GM21526 (cell line): ENCODE measurements at regions not wholly inside any gene's neighbourhood (a gene's known extent, or its start where the extent isn't known, plus 50 kb on each side); places are given as distances from the start of the nearest gene placed in this dataset.

ENCODE experiments used
- ATAC-seq: cut with Tn5 transposase; IDR thresholded peaks from one replicate; pipeline ENCODE4 v1.9.1; 2021; ENCODE audit warnings: moderate library complexity; ENCODE audit not compliant: unreplicated experiment, low FRiP score

GRCh38 chr4:32551943-32552342 is 1831.8 kb downstream of the PCDH7 start:
- ATAC-seq = no peak

GRCh38 chr4:32560306-32560705 is 1840.1 kb downstream of the PCDH7 start:
- ATAC-seq = no peak

- ATAC-seq = no peak
These were observed 1841.8 kb downstream of the PCDH7 start for GRCh38 chr4:32562010-32562409.

- ATAC-seq = no peak
These were observed 1844.5 kb downstream of the PCDH7 start for GRCh38 chr4:32564626-32565025.

- ATAC-seq = no peak
These were observed 1849.7 kb downstream of the PCDH7 start for GRCh38 chr4:32569861-32570260.

- no peak for ATAC-seq
These were observed 1852.2 kb downstream of the PCDH7 start for GRCh38 chr4:32572366-32572765.

- no peak for ATAC-seq
These were observed 1854.6 kb downstream of the PCDH7 start for GRCh38 chr4:32574803-32575202.

- ATAC-seq = no peak
These were observed 1868.9 kb downstream of the PCDH7 start for GRCh38 chr4:32589097-32589496.

- no peak for ATAC-seq
These were observed 1869.7 kb downstream of the PCDH7 start for GRCh38 chr4:32589853-32590252.

GRCh38 chr4:32597354-32597753 is 1877.2 kb downstream of the PCDH7 start:
- ATAC-seq = no peak

- no peak for ATAC-seq
These were observed 1881.7 kb downstream of the PCDH7 start for GRCh38 chr4:32601848-32602247.

GRCh38 chr4:32607978-32608377 is 1887.8 kb downstream of the PCDH7 start:
- ATAC-seq = no peak

GRCh38 chr4:32624943-32625603 is 1904.9 kb downstream of the PCDH7 start:
- no peak for ATAC-seq

GRCh38 chr4:32625687-32626337 is 1905.6 kb downstream of the PCDH7 start:
- ATAC-seq = no peak

GRCh38 chr4:32631831-32632230 is 1911.7 kb downstream of the PCDH7 start:
- no peak for ATAC-seq

- ATAC-seq = no peak
These were observed 1913.3 kb downstream of the PCDH7 start for GRCh38 chr4:32633421-32633820.

- no peak for ATAC-seq
These were observed 1925.5 kb downstream of the PCDH7 start for GRCh38 chr4:32645653-32646052.

- ATAC-seq = no peak
These were observed 1937.8 kb downstream of the PCDH7 start for GRCh38 chr4:32658019-32658418.

GRCh38 chr4:32661229-32661628 is 1941.1 kb downstream of the PCDH7 start:
- ATAC-seq = no peak

- ATAC-seq = no peak
These were observed 1942.6 kb downstream of the PCDH7 start for GRCh38 chr4:32662803-32663202.

- ATAC-seq = no peak
These were observed 1952.2 kb downstream of the PCDH7 start for GRCh38 chr4:32672359-32672758.

GRCh38 chr4:32680946-32681345 is 1960.8 kb downstream of the PCDH7 start:
- no peak for ATAC-seq
